ENCODE measurements at regions not wholly inside any gene's neighbourhood (a gene's known extent, or its start where the extent isn't known, plus 50 kb on each side); places are given as distances from the start of the nearest gene placed in this dataset.

DNA sequence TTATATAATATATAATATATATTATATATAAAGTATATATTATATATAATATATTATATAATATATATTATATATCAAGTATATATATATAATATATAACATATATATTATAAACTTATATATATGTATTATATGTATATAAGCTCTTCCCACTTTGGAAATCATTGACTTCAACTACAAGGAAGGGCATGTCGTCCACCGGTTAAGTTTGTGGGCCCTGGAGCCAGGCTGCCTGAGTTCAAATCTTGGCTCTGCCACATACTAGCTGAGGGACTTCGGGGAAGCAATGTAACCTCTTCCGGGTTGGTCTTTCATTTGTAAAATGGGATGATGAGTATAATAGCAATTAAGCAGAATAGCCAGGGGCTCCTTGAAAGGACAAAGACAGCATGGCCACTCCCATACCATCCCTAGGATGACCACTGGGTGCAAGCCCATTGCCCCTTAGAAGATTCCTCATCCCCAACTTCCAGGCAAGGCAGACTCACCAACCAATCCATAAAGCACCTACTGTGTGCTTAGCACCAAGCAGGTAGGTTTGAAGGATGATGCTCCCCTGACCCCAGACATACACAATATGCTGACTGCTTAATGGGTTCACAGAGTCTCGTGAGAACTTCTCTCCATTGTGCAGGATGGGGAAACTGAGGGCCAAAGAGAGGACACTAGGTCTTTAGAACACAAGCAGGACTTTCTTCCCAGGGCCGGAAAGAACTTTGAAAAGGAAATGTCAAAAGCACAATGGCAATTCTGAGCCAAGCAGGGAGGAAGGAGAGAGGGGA lies 163.2 kb downstream of the MRPL14 start:
- TF ChIP-seq POLR2A (IDR thresholded peaks at IDR 0.05) (no peak), CTCF (IDR thresholded peaks at IDR 0.05) (no peak), POLR2AphosphoS5 (IDR thresholded peaks at IDR 0.05) (no peak)
- intact Hi-C loops (cut with DNase I; ENCODE audit: low total_unique reads): no loop called here
- no peaks in the 10 kb centered on the region for H3K9me3 ChIP-seq
- H3K4me3 ChIP-seq: no peak overlapping the region
- no peak overlapping the region for H3K27ac ChIP-seq
- no peaks in the 10 kb centered on the region for H3K36me3 ChIP-seq
- DNase-seq (ENCODE audit: low spot score in 2 of 2): peak in 1 of 2 donors; percentile 15
- H3K4me1 ChIP-seq: no peaks in the 10 kb centered on the region
- no peaks in the 10 kb centered on the region for H3K27me3 ChIP-seq

DNA sequence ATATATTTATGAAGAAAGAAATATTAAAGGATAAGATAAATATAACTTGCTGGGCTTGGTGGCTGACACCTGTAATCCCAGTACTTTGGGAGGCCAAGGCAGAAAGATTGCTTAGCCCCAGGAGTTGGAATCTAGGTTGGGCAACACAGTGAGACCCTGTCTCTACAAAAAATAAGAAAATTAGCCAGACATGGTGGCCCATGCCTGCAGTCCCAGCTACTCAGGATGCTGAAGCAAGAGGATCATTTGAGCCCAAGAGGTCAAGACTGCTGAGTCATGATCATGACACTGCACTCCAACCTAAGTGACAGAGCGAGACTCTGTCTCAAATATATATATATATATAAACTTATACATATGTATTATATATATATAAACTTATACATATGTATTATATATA lies 164.0 kb downstream of the MRPL14 start:
- Histone ChIP-seq H3K27ac (no peak overlapping the region), H3K4me1 (no peaks in the 10 kb centered on the region), H3K9me3 (no peaks in the 10 kb centered on the region), H3K27me3 (no peaks in the 10 kb centered on the region), H3K4me3 (no peak overlapping the region), H3K36me3 (no peaks in the 10 kb centered on the region)
- no peak for TF ChIP-seq POLR2A (IDR thresholded peaks at IDR 0.05)
- no peak for TF ChIP-seq POLR2AphosphoS5 (IDR thresholded peaks at IDR 0.05)
- no peak for TF ChIP-seq CTCF (IDR thresholded peaks at IDR 0.05)
- peak in 1 of 2 donors; percentile 27 for DNase-seq (ENCODE audit: low spot score in 2 of 2)
- intact Hi-C loops (cut with DNase I; ENCODE audit: low total_unique reads): no loop called here

DNA sequence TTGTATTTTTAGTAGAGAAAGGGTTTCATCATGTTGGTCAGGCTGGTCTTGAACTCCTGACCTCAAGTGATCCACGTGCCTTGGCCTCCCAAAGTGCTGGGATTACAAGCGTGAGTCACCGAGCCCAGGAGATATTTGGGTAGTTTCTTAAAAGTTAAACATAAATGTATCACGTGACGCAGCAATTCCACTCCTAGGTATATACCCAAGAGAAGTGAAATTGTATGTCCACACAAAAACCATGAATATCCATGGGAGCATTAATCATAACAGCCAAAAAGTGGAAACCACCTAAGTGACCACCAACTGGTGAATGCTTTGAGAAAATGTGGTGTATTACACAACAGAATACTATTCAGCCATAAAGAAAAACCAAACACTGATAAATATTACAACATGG lies 164.8 kb downstream of the MRPL14 start:
- H3K4me3 ChIP-seq: no peak overlapping the region
- no peak for DNase-seq (ENCODE audit: low spot score in 2 of 2)
- no peak for TF ChIP-seq POLR2AphosphoS5 (IDR thresholded peaks at IDR 0.05)
- TF ChIP-seq CTCF (IDR thresholded peaks at IDR 0.05): no peak
- no peak for TF ChIP-seq POLR2A (IDR thresholded peaks at IDR 0.05)
- no peaks in the 10 kb centered on the region for H3K9me3 ChIP-seq
- H3K27me3 ChIP-seq: no peaks in the 10 kb centered on the region
- intact Hi-C loops (cut with DNase I; ENCODE audit: low total_unique reads): no loop called here
- no peaks in the 10 kb centered on the region for H3K36me3 ChIP-seq
- H3K27ac ChIP-seq: no peak overlapping the region
- no peaks in the 10 kb centered on the region for H3K4me1 ChIP-seq

- intact Hi-C loops (cut with DNase I; ENCODE audit: low total_unique reads): no loop called here
- H3K4me1 ChIP-seq: no peaks in the 10 kb centered on the region
- H3K4me3 ChIP-seq: no peak overlapping the region
- no peaks in the 10 kb centered on the region for H3K36me3 ChIP-seq
- H3K9me3 ChIP-seq: peaks cover 0 to 4% of the 10 kb centered on the region in 2 donors
- H3K27me3 ChIP-seq: no peaks in the 10 kb centered on the region
- no peak for TF ChIP-seq POLR2A (IDR thresholded peaks at IDR 0.05)
- TF ChIP-seq POLR2AphosphoS5 (IDR thresholded peaks at IDR 0.05): no peak
- TF ChIP-seq CTCF (IDR thresholded peaks at IDR 0.05): no peak
- DNase-seq (ENCODE audit: low spot score in 2 of 2): no peak
- H3K27ac ChIP-seq: no peak overlapping the region
Measured at GRCh38 chr6:43957273-43957672, 170.0 kb downstream of the MRPL14 start.

DNA sequence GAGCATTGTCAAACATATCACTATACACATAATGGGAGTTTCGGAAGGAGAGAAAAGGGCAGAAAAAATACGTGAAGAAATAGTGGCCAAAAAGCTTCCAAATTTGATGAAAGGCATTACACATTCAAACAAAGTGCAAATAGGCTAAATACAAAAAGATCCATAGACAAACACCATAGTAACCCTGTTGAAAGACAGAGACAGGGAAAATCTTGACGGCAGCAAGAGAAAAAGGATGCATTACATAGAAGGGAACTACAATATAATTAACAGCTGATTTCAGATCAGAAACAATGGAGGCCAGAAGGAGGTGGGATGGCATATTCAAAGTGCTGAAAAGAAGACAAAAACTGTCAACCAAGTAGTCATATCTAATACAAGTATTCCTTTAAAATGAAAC lies 170.8 kb downstream of the MRPL14 start:
- Histone ChIP-seq H3K4me1 (no peaks in the 10 kb centered on the region), H3K4me3 (no peak overlapping the region), H3K27ac (no peak overlapping the region), H3K36me3 (no peaks in the 10 kb centered on the region), H3K27me3 (no peaks in the 10 kb centered on the region), H3K9me3 (peaks cover 0 to 4% of the 10 kb centered on the region in 2 donors)
- DNase-seq (ENCODE audit: low spot score in 2 of 2): no peak
- intact Hi-C loops (cut with DNase I; ENCODE audit: low total_unique reads): no loop called here
- TF ChIP-seq POLR2A (IDR thresholded peaks at IDR 0.05) (no peak), POLR2AphosphoS5 (IDR thresholded peaks at IDR 0.05) (no peak), CTCF (IDR thresholded peaks at IDR 0.05) (no peak)

All from breast epithelium (tissue), 4 donors.